Body of pancreas (tissue), 4 donors: ENCODE measurements at regions not wholly inside any gene's neighbourhood (a gene's known extent, or its start where the extent isn't known, plus 50 kb on each side); places are given as distances from the start of the nearest gene placed in this dataset.

Source experiments
- POLR2A ChIP-seq, 3 donors: fragments of 450-650 bp; IDR thresholded peaks; one replicate each; pipeline ENCODE4 v1.6.1; 2016; ENCODE audit warnings: antibody characterized with exemption in 3 of 3, mild to moderate bottlenecking in 2 of 3
- TF ChIP-seq, protein P1 (sequence below), 7 experiments: fragments of 450-650 bp in 4 of 7; fragments of 200-600 bp in 3 of 7; sonication (generic) in 3 of 7; IDR thresholded peaks; one replicate each; pipeline ENCODE4 v1.5.1; 2016 to 2019; ENCODE audit warnings: antibody characterized with exemption in 7 of 7

DNA sequence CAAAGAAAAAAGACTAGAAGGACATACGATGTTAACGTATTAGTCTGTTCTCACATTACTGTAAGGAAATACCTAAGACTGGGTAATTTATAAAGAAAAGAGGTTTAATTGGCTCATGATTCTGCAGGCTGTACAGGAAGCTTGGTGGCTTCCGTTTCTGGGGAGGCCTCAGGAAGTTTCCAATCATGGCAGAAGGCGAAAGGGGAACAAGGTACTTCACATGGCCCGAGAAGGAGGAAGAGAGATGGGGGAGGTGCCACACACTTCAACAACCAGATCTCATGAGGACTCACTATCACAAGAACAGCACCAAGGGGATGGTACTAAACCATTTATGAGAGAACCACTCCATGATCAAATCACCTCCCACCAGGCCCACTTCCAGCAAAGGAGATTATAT, 110.1 kb downstream of the CARTPT start:
- TF ChIP-seq, protein P1, sequence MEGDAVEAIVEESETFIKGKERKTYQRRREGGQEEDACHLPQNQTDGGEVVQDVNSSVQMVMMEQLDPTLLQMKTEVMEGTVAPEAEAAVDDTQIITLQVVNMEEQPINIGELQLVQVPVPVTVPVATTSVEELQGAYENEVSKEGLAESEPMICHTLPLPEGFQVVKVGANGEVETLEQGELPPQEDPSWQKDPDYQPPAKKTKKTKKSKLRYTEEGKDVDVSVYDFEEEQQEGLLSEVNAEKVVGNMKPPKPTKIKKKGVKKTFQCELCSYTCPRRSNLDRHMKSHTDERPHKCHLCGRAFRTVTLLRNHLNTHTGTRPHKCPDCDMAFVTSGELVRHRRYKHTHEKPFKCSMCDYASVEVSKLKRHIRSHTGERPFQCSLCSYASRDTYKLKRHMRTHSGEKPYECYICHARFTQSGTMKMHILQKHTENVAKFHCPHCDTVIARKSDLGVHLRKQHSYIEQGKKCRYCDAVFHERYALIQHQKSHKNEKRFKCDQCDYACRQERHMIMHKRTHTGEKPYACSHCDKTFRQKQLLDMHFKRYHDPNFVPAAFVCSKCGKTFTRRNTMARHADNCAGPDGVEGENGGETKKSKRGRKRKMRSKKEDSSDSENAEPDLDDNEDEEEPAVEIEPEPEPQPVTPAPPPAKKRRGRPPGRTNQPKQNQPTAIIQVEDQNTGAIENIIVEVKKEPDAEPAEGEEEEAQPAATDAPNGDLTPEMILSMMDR (IDR thresholded peaks at IDR 0.05): no peak
- no peak for TF ChIP-seq POLR2A (IDR thresholded peaks at IDR 0.05)
